ENCODE measurements at regions not wholly inside any gene's neighbourhood (a gene's known extent, or its start where the extent isn't known, plus 50 kb on each side); places are given as distances from the start of the nearest gene placed in this dataset.
"Not testable (repeated sequence)": the region's sequence is repeated elsewhere in the genome, so short reads cannot be mapped to it uniquely, and the experiment has no call there.

DNA sequence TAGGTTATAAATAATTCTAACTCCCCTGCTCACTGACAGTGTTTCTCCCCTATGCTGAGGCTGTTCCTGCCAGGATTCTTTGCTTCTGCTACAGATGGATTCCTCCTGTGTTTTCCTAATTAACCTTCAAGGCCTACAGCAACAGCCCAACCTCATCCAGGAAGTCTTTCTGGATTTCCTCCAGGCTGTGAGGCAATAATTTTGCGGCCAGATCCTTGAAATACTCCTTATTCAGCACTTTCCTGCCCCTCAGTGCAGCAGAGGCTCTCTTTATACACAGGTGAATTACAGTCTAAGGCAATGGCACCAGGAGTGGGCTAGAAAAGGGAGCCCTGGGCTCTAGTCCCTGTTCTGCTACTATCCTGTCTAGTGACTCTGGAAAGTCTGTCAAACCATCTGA lies 102.1 kb upstream of the PRSS12 start:
- not testable (repeated sequence) for H3K4me3 ChIP-seq (ENCODE audit: low read depth, low read length); H3K36me3 ChIP-seq (ENCODE audit: control insufficient read depth, insufficient read depth, low read length); DNase-seq (ENCODE audit: low read depth)

DNA sequence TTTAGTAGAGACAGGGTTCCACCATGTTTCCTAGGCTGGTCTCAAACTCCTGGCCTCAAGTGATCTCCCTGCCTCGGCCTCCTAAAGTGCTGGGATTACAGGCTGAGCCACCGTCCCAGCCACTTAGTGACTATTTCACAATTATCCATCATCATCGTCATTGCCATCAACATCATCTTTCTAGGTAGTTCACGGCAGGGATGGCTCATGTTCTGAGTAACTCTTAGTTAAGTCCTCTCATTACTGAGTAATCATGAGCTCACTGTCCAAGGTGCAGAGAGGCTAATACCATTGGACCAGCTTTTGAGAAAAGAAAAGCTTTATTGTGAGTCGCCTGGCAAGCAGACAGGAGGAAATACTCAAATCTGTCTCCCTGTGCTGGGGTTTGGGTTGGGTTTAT lies 108.6 kb upstream of the PRSS12 start:
- H3K27me3 ChIP-seq (ENCODE audit: control insufficient read depth, insufficient read depth, low read length); DNase-seq (ENCODE audit: low read depth): not testable (repeated sequence)

More for the DNA sequence above, 102.1 kb upstream of the PRSS12 start:
- H3K27me3 ChIP-seq (ENCODE audit: control insufficient read depth, insufficient read depth, low read length), result not testable (repeated sequence)

GRCh38 chr4:118465831-118466230 lies 113.0 kb upstream of the PRSS12 start:
- H3K4me3 ChIP-seq (ENCODE audit: low read depth, low read length); H3K36me3 ChIP-seq (ENCODE audit: control insufficient read depth, insufficient read depth, low read length); H3K27me3 ChIP-seq (ENCODE audit: control insufficient read depth, insufficient read depth, low read length); DNase-seq (ENCODE audit: low read depth): not testable (repeated sequence)

More for the DNA sequence above, 108.6 kb upstream of the PRSS12 start:
- not testable (repeated sequence) for H3K36me3 ChIP-seq (ENCODE audit: control insufficient read depth, insufficient read depth, low read length); H3K4me3 ChIP-seq (ENCODE audit: low read depth, low read length)

DNA sequence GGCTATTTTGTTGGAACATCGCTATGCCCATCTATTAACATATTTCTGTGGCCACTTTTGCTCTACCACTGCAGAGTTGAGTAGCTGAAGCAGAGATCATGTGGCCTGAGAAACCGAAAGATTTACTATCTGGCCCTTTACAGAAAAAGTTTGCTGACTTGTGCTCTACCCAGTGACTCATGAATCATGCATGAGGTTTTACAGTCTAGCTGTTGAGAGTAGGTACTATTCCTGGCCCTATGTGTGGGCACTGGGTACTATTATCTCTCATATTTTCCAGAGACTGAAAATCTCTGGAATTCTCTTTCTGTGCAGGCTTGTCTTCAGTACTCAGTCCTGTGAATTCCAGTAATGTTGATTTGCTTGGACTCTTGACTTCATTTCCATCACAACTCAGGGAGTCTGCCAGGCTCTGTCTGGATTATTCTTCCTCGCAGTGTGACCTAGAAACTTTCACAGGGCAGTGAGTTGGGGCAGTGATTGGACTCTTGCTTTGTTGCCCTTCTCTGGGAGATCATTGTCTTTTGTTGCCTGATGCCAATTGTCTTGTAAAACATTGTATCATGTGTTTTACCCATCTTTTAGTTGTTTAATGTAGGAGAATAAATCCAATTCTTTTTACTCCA lies 121.3 kb upstream of the PRSS12 start:
- not testable (repeated sequence) for H3K4me3 ChIP-seq (ENCODE audit: low read depth, low read length); H3K36me3 ChIP-seq (ENCODE audit: control insufficient read depth, insufficient read depth, low read length); H3K27me3 ChIP-seq (ENCODE audit: control insufficient read depth, insufficient read depth, low read length)
- peak; percentile 2 for DNase-seq (ENCODE audit: low read depth)

- H3K27me3 ChIP-seq (ENCODE audit: control insufficient read depth, insufficient read depth, low read length); DNase-seq (ENCODE audit: low read depth); H3K36me3 ChIP-seq (ENCODE audit: control insufficient read depth, insufficient read depth, low read length); H3K4me3 ChIP-seq (ENCODE audit: low read depth, low read length): not testable (repeated sequence)
Observed at GRCh38 chr4:118474771-118475170, 122.0 kb upstream of the PRSS12 start.

- DNase-seq (ENCODE audit: low read depth); H3K27me3 ChIP-seq (ENCODE audit: control insufficient read depth, insufficient read depth, low read length); H3K4me3 ChIP-seq (ENCODE audit: low read depth, low read length); H3K36me3 ChIP-seq (ENCODE audit: control insufficient read depth, insufficient read depth, low read length): not testable (repeated sequence)
Observed at GRCh38 chr4:118475901-118476300, 123.1 kb upstream of the PRSS12 start.

- not testable (repeated sequence) for DNase-seq (ENCODE audit: low read depth); H3K4me3 ChIP-seq (ENCODE audit: low read depth, low read length); H3K36me3 ChIP-seq (ENCODE audit: control insufficient read depth, insufficient read depth, low read length); H3K27me3 ChIP-seq (ENCODE audit: control insufficient read depth, insufficient read depth, low read length)
Observed at GRCh38 chr4:118477826-118478225, 125.0 kb upstream of the PRSS12 start.

DNA sequence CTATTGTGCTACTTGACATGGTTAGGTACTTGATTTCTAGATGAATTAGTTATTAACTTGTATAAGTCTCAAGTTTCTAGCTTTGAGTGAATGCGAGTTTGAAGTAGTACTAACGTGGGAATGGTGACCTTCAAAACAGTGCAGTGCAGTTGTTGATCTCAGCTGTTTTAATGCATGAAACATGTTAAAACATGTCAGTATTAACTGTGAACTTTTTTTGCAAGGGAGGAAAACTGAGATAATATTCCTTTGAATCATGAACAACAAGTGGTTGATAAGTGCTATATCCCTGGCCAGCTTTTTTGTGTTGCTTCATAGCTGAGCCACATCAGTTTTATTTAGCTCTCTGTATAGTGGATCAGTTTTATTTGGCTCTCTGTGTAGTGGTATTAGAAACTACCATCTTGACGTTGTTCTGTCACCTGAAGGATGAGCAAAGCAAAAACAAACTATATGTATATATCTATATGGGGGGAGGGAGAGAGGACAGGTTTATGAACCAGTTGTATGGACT lies 133.1 kb upstream of the PRSS12 start:
- H3K4me3 ChIP-seq (ENCODE audit: low read depth, low read length); H3K27me3 ChIP-seq (ENCODE audit: control insufficient read depth, insufficient read depth, low read length); H3K36me3 ChIP-seq (ENCODE audit: control insufficient read depth, insufficient read depth, low read length); DNase-seq (ENCODE audit: low read depth): not testable (repeated sequence)

GRCh38 chr4:118492963-118493362 lies 140.2 kb upstream of the PRSS12 start:
- not testable (repeated sequence) for H3K27me3 ChIP-seq (ENCODE audit: control insufficient read depth, insufficient read depth, low read length); DNase-seq (ENCODE audit: low read depth); H3K4me3 ChIP-seq (ENCODE audit: low read depth, low read length); H3K36me3 ChIP-seq (ENCODE audit: control insufficient read depth, insufficient read depth, low read length)

GRCh38 chr4:118494437-118494836 lies 141.6 kb upstream of the PRSS12 start:
- H3K36me3 ChIP-seq (ENCODE audit: control insufficient read depth, insufficient read depth, low read length); H3K4me3 ChIP-seq (ENCODE audit: low read depth, low read length); H3K27me3 ChIP-seq (ENCODE audit: control insufficient read depth, insufficient read depth, low read length); DNase-seq (ENCODE audit: low read depth): not testable (repeated sequence)

DNA sequence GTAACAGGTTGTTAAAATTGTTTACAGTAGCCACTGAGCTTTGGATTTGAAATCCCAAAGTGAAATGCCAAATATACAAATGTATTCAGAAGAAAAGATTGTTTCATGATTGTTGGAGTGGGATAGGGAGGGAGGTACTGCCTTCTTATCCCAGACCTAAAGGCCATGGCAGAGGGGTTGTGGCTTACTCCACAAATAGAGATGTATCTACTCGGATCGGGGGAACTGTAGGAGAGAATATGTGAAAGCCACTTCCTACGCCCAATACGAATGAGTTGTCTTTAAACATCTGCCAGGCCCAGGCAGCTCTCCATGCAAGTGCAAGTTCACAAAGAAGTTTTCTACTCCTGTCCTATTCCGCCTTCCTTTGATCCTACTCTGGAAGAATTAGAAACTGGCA lies 150.2 kb upstream of the PRSS12 start:
- not testable (repeated sequence) for H3K4me3 ChIP-seq (ENCODE audit: low read depth, low read length)

DNA sequence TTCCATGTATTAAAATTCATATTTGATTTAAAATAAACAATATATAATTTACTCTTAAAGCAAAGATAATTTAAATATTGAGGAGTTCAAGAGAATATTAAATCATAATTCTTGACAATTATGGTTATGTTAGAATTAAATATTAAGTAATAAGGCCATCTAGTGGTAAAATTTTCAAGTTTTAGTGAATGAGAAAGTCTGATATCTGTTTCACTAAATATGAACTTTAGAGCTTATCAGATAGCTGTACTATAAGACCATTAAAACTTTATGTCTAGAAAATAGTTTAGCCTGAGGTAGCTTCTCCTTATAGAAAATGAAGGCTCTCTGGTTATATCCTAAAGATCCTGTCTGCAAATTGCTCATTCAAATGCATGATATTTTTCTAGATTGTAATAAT lies 152.1 kb upstream of the PRSS12 start:
- H3K27me3 ChIP-seq (ENCODE audit: control insufficient read depth, insufficient read depth, low read length); H3K4me3 ChIP-seq (ENCODE audit: low read depth, low read length); H3K36me3 ChIP-seq (ENCODE audit: control insufficient read depth, insufficient read depth, low read length); DNase-seq (ENCODE audit: low read depth): not testable (repeated sequence)

More for the DNA sequence above, 150.2 kb upstream of the PRSS12 start:
- H3K36me3 ChIP-seq (ENCODE audit: control insufficient read depth, insufficient read depth, low read length); DNase-seq (ENCODE audit: low read depth); H3K27me3 ChIP-seq (ENCODE audit: control insufficient read depth, insufficient read depth, low read length): not testable (repeated sequence)

GRCh38 chr4:118505491-118505890 lies 152.7 kb upstream of the PRSS12 start:
- H3K4me3 ChIP-seq (ENCODE audit: low read depth, low read length); H3K36me3 ChIP-seq (ENCODE audit: control insufficient read depth, insufficient read depth, low read length); H3K27me3 ChIP-seq (ENCODE audit: control insufficient read depth, insufficient read depth, low read length); DNase-seq (ENCODE audit: low read depth): not testable (repeated sequence)

DNA sequence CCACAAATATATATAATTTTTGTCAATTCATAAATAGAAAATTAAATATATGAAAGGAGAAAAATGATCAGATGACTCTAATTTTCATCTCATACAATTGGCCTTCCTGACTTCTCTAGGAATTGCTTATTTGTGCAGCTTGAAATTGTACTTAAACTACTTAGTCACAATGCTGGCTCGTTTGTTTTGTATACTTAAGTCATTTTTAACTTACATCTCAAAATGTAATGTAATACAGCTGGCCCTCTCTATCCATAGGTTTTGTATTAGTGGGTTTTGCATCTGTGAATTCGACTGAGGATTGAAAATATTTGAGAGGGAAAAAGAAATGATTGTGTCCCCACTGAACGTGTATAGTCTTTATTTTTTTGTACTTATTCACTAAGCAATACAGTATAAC lies 160.1 kb upstream of the PRSS12 start:
- H3K36me3 ChIP-seq (ENCODE audit: control insufficient read depth, insufficient read depth, low read length); DNase-seq (ENCODE audit: low read depth); H3K4me3 ChIP-seq (ENCODE audit: low read depth, low read length); H3K27me3 ChIP-seq (ENCODE audit: control insufficient read depth, insufficient read depth, low read length): not testable (repeated sequence)

DNA sequence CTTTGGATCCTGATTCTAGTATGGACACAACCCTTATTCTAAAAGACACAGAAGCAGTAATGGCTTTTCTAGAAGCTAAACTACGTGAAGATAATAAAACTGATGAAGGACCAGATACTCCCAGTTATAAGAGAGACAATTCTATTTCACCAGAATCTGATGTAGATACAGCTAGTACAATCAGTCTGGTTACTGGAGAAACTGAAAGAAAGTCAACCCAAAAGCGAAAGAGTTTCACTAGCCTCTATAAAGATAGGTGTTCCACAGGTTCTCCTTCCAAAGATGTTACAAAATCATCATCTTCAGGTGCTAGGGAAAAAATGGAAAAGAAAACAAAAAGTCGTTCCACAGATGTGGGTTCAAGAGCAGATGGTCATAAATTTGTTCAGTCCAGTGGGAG lies 161.5 kb upstream of the PRSS12 start:
- not testable (repeated sequence) for H3K27me3 ChIP-seq (ENCODE audit: control insufficient read depth, insufficient read depth, low read length); H3K36me3 ChIP-seq (ENCODE audit: control insufficient read depth, insufficient read depth, low read length); DNase-seq (ENCODE audit: low read depth); H3K4me3 ChIP-seq (ENCODE audit: low read depth, low read length)

DNA sequence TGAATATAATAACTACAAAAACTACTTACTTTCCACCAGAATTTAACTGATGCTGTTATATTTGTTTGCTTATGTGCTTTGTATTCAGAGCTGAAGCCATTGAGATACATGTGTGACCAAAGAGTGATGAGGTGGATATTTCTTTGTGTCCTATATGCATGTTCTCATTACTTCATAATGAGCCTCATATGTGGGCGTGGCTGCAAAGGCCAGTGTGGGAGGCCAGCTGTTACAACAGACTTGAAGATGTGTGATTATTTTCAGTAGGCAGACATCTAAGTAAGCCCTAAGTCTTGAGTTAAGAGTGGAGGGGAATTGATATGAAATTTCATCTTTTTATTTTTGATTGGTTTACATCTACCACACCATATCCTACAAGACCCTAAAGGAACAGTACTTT lies 163.3 kb upstream of the PRSS12 start:
- H3K36me3 ChIP-seq (ENCODE audit: control insufficient read depth, insufficient read depth, low read length); DNase-seq (ENCODE audit: low read depth); H3K27me3 ChIP-seq (ENCODE audit: control insufficient read depth, insufficient read depth, low read length); H3K4me3 ChIP-seq (ENCODE audit: low read depth, low read length): not testable (repeated sequence)

Data from kidney epithelial cell (primary cell).